Kidney (tissue), 13 donors: ENCODE measurements at regions not wholly inside any gene's neighbourhood (a gene's known extent, or its start where the extent isn't known, plus 50 kb on each side); places are given as distances from the start of the nearest gene placed in this dataset.

Experiments used
- DNase-seq, 5 donors: peaks; one replicate each; pipeline ENCODE4 v3.0.0-alpha.2; 2013 to 2020
- FAIRE-seq: peaks from 2 replicates; lab custom pipeline; 2012; peaks lifted over from hg19 to GRCh38; lab: Jason Lieb, UNC
- H3K27ac ChIP-seq, 2 donors: one replicate each; pipeline ENCODE4 v1.7.0; 2013; ENCODE audit warnings: low read depth in 2 of 2, low read length in 2 of 2, inconsistent platforms in 1 of 2
- H3K27me3 ChIP-seq: one replicate; pipeline ENCODE4 v1.7.1; 2013; ENCODE audit warnings: low read length, inconsistent platforms; ENCODE audit not compliant: control insufficient read depth, insufficient read depth
- H3K36me3 ChIP-seq, 3 donors: one replicate each; pipeline versions ENCODE4 v1.7.0 to v1.7.1; 2013; ENCODE audit warnings: low read length in 3 of 3, control low read depth in 1 of 3, inconsistent platforms in 1 of 3; ENCODE audit not compliant: insufficient read depth in 3 of 3, control insufficient read depth in 2 of 3
- H3K4me1 ChIP-seq, 3 donors: one replicate each; pipeline versions ENCODE4 v1.7.0 to v1.7.1; 2013; ENCODE audit warnings: low read length in 3 of 3, inconsistent platforms in 1 of 3, low read depth in 1 of 3; ENCODE audit not compliant: control insufficient read depth in 2 of 3, insufficient read depth in 2 of 3
- H3K4me3 ChIP-seq, 3 donors: one replicate each; pipeline versions ENCODE4 v1.7.0 to v1.8.1; 2013; ENCODE audit warnings: low read length in 3 of 3, control low read depth in 1 of 3, inconsistent platforms in 1 of 3
- H3K9ac ChIP-seq, 3 donors: one replicate each; pipeline versions ENCODE4 v1.7.0 to v1.7.1; 2013; ENCODE audit warnings: low read length in 3 of 3, control low read depth in 1 of 3, inconsistent platforms in 1 of 3
- H3K9me3 ChIP-seq, 3 donors: one replicate each; pipeline versions ENCODE4 v1.7.0 to v1.7.1; 2013; ENCODE audit warnings: low read length in 3 of 3, control low read depth in 1 of 3, inconsistent platforms in 1 of 3; ENCODE audit not compliant: control insufficient read depth in 2 of 3, insufficient read depth in 1 of 3
- CTCF ChIP-seq: IDR thresholded peaks from 3 replicates; pipeline ENCODE4 v1.5.1; 2012; ENCODE audit warnings: mild to moderate bottlenecking, moderate library complexity, borderline replicate concordance; ENCODE audit not compliant: insufficient read depth; ENCODE audit errors: extremely low read depth
- intact Hi-C: fragments of 100-400 bp; cut with DNase I; formaldehyde crosslinking; loops from one replicate; pipeline ENCODE4 v1.11.1; 2022
- donor health status: control.
- donor health status: control.
- donor health status: control.
- donor health status: control.
- donor health status: control.
- donor health status: DM: yes; HTN: yes; CAD: no.
- donor health status: Normal renal cell carcinoma (clear cell type).

- H3K4me1 ChIP-seq, result no peaks in the 10 kb centered on the region
- no peaks in the 10 kb centered on the region for H3K9me3 ChIP-seq
- no peak for TF ChIP-seq CTCF
- H3K27ac ChIP-seq, result no peak overlapping the region
- no peaks in the 10 kb centered on the region for H3K36me3 ChIP-seq
- no peak overlapping the region for H3K9ac ChIP-seq
- no peak overlapping the region for H3K4me3 ChIP-seq
- no peaks in the 10 kb centered on the region for H3K27me3 ChIP-seq
- no peak for DNase-seq
- FAIRE-seq, result no peak
- intact Hi-C loops, result no loop called here
Observed at GRCh38 chr16:64696866-64697265, 425.0 kb downstream of the CDH11 start.

GRCh38 chr16:64695684-64696083, 426.2 kb downstream of the CDH11 start:
- no peaks in the 10 kb centered on the region for H3K9me3 ChIP-seq
- no peak overlapping the region for H3K4me3 ChIP-seq
- intact Hi-C loops, result no loop called here
- H3K27me3 ChIP-seq, result no peaks in the 10 kb centered on the region
- no peak for TF ChIP-seq CTCF
- no peak for DNase-seq
- H3K4me1 ChIP-seq, result no peaks in the 10 kb centered on the region
- no peaks in the 10 kb centered on the region for H3K36me3 ChIP-seq
- no peak overlapping the region for H3K9ac ChIP-seq
- FAIRE-seq, result no peak
- no peak overlapping the region for H3K27ac ChIP-seq

- Histone ChIP-seq H3K9me3 (no peaks in the 10 kb centered on the region), H3K36me3 (no peaks in the 10 kb centered on the region), H3K4me1 (no peaks in the 10 kb centered on the region), H3K27ac (no peak overlapping the region), H3K27me3 (no peaks in the 10 kb centered on the region), H3K9ac (no peak overlapping the region), H3K4me3 (no peak overlapping the region)
- DNase-seq (no peak), FAIRE-seq (no peak)
- intact Hi-C loops, result no loop called here
- TF ChIP-seq CTCF, result no peak
Observed at GRCh38 chr16:64693946-64694345, 427.9 kb downstream of the CDH11 start.

GRCh38 chr16:64687786-64688185, 434.1 kb downstream of the CDH11 start:
- no peak for TF ChIP-seq CTCF
- H3K4me3 ChIP-seq, result no peak overlapping the region
- no peak overlapping the region for H3K27ac ChIP-seq
- no peaks in the 10 kb centered on the region for H3K36me3 ChIP-seq
- H3K9ac ChIP-seq, result no peak overlapping the region
- DNase-seq (no peak), FAIRE-seq (no peak)
- intact Hi-C loops, result no loop called here
- no peaks in the 10 kb centered on the region for H3K27me3 ChIP-seq
- H3K4me1 ChIP-seq, result no peaks in the 10 kb centered on the region
- H3K9me3 ChIP-seq, result no peaks in the 10 kb centered on the region
